ENCODE measurements at regions not wholly inside any gene's neighbourhood (a gene's known extent, or its start where the extent isn't known, plus 50 kb on each side); places are given as distances from the start of the nearest gene placed in this dataset.

DNA sequence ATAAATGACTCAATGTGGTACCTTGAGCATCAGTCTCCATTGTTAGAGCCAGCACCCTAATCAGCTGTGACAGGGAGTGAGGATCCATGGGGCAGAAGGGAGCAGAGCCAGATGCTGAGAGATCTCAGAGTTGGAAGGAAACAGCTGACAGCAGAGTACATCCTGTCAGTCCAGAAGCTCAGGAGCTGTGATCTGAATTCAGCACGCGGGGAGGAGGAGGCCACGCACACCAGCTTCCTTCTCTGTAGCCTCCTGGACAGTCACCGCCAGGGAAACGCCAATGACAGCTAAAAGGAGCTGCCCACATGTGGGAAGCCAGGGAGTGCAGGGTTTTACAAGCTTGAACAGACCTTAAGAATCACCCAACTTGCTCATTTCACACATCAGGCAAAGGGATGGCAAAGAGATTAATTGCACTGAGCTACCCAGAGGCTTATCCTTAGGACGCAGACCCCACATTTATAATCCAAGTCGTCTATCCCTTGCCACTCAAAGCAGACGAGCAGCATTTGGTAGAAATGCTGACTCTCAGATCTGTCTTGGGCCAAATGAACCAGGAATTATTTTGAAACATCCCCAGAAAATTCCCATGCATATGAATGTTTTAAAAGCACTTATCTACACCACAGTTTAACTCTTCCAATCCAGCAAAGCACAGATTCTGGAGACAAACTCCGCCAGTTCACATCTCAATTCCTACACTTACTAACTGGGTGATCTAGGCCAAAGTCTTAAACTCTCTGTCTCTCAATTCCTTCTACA lies 322.6 kb upstream of the TMTC1 start:
- TF ChIP-seq, protein P1, sequence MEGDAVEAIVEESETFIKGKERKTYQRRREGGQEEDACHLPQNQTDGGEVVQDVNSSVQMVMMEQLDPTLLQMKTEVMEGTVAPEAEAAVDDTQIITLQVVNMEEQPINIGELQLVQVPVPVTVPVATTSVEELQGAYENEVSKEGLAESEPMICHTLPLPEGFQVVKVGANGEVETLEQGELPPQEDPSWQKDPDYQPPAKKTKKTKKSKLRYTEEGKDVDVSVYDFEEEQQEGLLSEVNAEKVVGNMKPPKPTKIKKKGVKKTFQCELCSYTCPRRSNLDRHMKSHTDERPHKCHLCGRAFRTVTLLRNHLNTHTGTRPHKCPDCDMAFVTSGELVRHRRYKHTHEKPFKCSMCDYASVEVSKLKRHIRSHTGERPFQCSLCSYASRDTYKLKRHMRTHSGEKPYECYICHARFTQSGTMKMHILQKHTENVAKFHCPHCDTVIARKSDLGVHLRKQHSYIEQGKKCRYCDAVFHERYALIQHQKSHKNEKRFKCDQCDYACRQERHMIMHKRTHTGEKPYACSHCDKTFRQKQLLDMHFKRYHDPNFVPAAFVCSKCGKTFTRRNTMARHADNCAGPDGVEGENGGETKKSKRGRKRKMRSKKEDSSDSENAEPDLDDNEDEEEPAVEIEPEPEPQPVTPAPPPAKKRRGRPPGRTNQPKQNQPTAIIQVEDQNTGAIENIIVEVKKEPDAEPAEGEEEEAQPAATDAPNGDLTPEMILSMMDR (IDR thresholded peaks at IDR 0.05) = no peak
- TF ChIP-seq POLR2A (IDR thresholded peaks at IDR 0.05) = no peak
- no peak for TF ChIP-seq POLR2AphosphoS5 (IDR thresholded peaks at IDR 0.05)

All from breast epithelium (tissue), 3 donors.